ENCODE measurements at regions not wholly inside any gene's neighbourhood (a gene's known extent, or its start where the extent isn't known, plus 50 kb on each side); places are given as distances from the start of the nearest gene placed in this dataset.
"Not testable (repeated sequence)": the region's sequence is repeated elsewhere in the genome, so short reads cannot be mapped to it uniquely, and the experiment has no call there.

- no peak for DNase-seq (ENCODE audit: low spot score)
Measured at GRCh38 chr2:180607514-180608049, 372.8 kb upstream of the UBE2E3 start.

DNA sequence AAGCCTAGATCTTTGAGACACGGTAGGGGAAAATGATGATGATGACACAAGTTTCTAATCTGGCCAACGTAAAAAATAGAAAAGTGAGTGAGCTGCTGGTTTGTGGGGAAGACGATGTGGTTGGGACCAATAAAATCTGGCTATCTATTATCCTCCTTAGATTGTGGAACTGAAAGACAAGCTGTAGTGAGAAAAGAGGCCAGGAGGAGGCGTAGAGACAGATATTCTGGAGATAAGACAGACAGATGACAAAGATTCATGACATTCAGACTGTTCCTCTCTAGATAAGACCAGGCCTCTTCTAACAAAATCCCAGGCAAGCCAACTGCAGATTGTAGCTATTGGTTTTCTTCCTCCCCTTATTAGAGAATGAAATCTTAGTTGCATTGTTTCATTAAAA is 376.3 kb upstream of the UBE2E3 start:
- no peak for DNase-seq (ENCODE audit: low spot score)

GRCh38 chr2:180601016-180601415 is 379.4 kb upstream of the UBE2E3 start:
- no peak for DNase-seq (ENCODE audit: low spot score)

GRCh38 chr2:180599804-180600203 is 380.6 kb upstream of the UBE2E3 start:
- DNase-seq (ENCODE audit: low spot score) = no peak

GRCh38 chr2:180597179-180597578 is 383.2 kb upstream of the UBE2E3 start:
- no peak for DNase-seq (ENCODE audit: low spot score)

GRCh38 chr2:180596453-180596852 is 384.0 kb upstream of the UBE2E3 start:
- DNase-seq (ENCODE audit: low spot score) = no peak

- DNase-seq (ENCODE audit: low spot score) = no peak
Measured at GRCh38 chr2:180591947-180592346, 388.5 kb upstream of the UBE2E3 start.

DNA sequence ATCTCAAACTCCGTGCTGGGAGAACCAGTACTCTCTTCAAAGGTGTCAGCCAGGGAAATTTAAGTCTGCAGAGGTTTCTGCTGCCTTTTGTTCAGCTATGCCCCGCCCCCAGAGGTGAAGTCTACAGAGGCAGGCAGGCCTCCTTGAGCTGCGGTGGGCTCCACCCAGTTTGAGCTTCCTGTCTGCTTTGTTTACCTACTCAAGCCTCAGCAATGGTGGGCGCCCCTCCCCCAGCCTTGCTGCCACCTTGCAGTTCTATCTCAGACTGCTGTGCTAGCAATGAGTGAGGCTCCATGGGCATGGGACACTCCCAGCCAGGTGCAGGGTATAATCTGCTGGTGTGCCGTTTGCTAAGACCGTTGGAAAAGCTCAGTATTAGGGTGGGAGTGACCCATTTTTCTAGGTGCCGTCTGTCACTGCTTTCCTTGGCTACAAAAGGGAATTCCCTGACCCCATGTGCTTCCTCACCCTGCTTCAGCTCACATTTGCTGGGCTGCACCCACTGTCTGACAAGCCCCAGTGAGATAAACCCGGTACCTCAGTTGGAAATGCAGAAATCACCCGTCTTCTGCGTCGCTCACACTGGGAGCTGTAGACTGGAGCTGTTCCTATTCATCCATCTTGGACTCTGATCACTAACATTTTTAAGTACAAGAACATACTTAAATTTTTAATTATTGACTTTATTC is 389.2 kb upstream of the UBE2E3 start:
- DNase-seq (ENCODE audit: low spot score) = not testable (repeated sequence)

DNA sequence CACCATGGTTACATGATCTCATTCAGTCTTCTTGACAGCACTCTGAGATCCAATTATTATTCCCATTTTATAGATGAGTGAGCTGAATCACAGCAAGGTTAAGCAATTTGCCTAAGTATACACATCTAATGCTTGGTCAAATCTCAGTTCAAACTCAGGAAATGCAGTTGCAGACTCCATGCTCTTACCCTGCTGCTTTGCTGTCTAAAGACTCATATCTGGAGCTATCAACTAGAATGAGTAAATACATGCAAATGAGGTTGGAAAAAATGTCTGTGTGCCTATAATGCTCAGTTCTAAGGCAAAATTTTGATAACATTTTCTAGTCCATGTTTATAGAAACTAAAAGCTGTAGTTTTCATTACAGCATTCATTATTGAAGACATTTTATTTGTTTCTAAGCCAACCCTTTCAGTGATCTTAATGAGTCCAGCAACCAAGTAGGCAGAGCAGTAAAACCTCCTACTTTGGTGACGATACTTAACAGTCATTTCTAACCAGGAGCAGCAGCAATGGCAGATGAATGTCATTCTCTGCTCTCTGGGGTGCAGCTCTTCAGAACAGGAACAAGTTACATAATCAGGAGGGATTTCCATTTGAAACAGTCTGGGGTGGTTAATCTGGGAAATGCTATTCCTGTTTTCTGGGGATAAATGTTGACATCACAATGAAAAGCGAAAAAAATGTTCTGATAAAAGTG is 396.8 kb upstream of the UBE2E3 start:
- no peak for DNase-seq (ENCODE audit: low spot score)

DNA sequence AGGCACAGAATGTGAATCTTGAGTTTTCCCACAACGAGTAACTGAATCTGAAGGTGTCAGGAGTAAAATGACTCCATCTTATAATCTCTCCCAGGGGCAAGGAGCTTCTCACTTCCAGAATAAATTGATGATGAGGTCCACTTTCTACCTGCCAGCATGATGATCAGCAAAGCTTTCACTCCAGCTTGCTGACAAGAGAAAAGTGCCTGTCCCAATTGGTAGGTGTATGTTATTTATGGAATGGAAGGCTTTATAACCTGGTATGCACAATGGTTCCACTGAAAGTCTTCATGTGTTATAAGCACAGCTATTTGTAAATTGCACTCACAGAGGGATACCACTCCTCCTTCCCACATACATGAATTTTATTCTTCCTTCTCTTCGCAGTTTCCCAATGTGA is 401.0 kb upstream of the UBE2E3 start:
- DNase-seq (ENCODE audit: low spot score) = no peak

GRCh38 chr2:180578441-180578840 is 402.0 kb upstream of the UBE2E3 start:
- DNase-seq (ENCODE audit: low spot score) = no peak

DNA sequence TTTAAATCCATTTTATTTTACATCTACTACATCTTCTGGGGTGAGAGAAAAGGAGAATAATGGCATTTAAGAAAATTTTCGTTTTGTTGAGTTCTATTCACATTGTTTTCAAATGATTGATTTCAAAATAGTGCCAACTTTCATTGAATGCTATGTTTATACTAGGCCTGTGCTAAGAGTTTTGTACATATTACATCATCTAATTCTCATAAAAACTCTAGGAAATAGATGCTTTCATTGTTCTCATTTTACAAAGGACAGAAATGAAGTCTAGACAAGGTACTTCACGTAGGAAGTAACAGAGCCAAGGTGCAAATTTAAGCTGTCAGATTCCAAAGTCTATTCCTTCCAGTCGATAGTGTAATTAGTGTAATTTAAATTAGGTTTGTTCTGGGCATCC is 402.8 kb upstream of the UBE2E3 start:
- no peak for DNase-seq (ENCODE audit: low spot score)

GRCh38 chr2:180573951-180574350 is 406.5 kb upstream of the UBE2E3 start:
- no peak for DNase-seq (ENCODE audit: low spot score)

GRCh38 chr2:180572346-180572745 is 408.1 kb upstream of the UBE2E3 start:
- no peak for DNase-seq (ENCODE audit: low spot score)

DNA sequence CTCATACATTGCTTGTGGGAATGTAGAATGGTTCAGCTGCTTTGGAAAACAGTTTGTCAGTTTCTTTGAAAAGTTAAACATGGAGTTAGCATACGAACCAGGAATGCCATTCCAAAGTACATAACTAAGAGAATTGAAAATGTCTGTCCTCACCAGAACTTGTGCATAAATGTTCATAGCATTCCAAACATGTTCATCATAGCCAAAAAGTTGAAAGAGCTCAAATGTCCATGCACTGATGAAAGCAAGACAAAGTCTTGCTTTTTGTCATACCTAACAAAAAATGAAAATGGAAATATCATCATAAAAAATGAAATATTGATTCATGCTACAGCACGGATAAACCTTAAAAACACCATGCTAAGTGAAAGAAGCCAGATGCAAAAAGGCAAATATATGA is 408.8 kb upstream of the UBE2E3 start:
- no peak for DNase-seq (ENCODE audit: low spot score)

DNA sequence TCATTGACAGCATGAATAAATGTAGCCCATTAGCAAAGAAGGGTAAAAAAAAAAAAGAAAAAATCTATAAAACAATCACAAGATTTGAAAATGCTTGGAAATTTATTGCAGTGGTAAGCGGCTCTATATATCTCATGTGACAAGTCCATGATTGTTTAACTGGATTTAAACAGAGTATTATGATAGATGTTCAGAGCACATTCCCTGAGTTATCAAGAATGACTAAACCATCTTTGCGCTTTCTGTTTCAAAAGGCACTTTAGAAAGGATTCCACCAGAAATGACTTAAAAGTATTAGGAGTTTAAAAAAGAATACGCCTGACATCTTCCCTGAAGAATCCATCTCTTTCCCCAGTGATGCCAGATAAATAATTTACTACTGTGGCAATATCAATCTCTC is 409.5 kb upstream of the UBE2E3 start:
- no peak for DNase-seq (ENCODE audit: low spot score)

GRCh38 chr2:180564051-180564450 is 416.4 kb upstream of the UBE2E3 start:
- no peak for DNase-seq (ENCODE audit: low spot score)

DNA sequence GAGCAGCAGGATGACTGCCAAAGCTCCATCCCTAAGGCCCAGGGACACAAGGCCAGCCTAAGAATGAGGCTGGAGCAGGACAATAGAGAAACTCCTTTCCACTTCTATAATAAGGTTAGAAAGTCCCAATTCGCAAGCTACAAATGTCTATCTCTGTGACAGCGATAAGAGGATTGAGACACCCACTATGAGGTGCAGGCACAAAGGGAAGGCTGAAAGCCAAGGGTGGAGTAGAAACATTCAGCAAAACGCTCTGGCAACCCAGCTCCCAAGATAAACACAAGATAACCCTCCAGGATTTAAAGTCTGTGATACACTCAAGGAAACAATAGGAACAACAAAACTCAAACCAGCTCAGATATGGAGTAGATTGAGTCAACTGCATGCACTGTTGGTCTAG is 418.0 kb upstream of the UBE2E3 start:
- DNase-seq (ENCODE audit: low spot score) = no peak

GRCh38 chr2:180559771-180560170 is 420.6 kb upstream of the UBE2E3 start:
- DNase-seq (ENCODE audit: low spot score) = no peak

- no peak for DNase-seq (ENCODE audit: low spot score)
Measured at GRCh38 chr2:180559038-180559437, 421.4 kb upstream of the UBE2E3 start.

DNA sequence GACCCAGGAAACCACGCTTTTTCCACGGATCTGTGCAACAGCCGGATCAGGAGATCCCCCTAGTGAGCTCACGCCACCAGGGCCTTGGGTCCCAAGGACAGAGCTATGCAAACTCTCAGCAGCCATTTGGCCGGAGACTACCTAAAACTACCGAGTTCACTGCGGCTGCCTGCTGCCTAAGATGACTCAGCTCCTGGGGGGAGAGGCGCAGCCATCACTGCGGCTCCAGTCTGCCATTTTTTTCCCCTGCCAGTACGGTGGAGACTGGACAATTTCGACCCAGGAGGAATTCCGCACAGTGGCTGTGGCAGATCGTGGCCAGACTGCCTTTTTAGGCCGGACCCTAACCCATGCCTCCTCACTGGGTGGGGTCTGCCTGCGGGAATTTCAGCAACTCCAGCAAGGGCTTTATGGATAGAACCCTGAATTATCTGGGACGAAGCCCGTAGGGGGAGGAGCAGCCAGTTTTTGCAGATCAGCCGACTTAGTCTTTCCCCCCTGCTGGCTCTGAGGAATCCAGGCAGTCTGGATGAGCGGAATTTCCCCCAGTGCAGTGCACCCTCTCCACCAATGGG is 424.9 kb upstream of the UBE2E3 start:
- DNase-seq (ENCODE audit: low spot score) = no peak

DNA sequence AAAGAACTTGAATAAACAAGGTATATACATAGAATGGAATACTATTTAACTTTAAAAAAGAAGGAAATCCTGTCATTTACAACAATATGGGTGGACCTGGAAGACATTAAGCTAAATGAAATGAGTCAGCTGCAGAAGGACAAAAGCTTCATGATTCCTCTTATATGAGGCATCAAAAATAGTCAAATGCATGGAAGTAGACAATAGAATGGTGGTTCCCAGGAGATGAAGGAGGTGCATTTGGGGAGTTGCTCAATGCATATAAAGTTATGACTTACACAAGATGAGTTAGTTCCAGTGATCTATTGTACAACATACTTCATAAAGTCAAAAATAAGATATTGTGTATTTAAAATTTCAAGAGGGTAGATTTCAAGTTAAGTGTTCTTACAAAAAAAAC is 426.1 kb upstream of the UBE2E3 start:
- no peak for DNase-seq (ENCODE audit: low spot score)

- DNase-seq (ENCODE audit: low spot score) = no peak
Measured at GRCh38 chr2:180553094-180553715, 427.2 kb upstream of the UBE2E3 start.

Measured in ureter (tissue), 1 donor.